ENCODE measurements at regions not wholly inside any gene's neighbourhood (a gene's known extent, or its start where the extent isn't known, plus 50 kb on each side); places are given as distances from the start of the nearest gene placed in this dataset.

- 0 out of 2 replicates have a peak, but pooled peaks have one; percentile 44 for TF ChIP-seq ZNF592 (IDR thresholded peaks at IDR 0.05)
- no peak for TF ChIP-seq CREB5 (CRISPR knock-in tag; IDR thresholded peaks at IDR 0.05)
- no peak for TF ChIP-seq POLR2AphosphoS2 (IDR thresholded peaks at IDR 0.05; ENCODE audit: low read length)
- no peak for TF ChIP-seq PHB2 (IDR thresholded peaks at IDR 0.05; ENCODE audit: low read depth)
- TF ChIP-seq BRCA1 (IDR thresholded peaks at IDR 0.05): no peak
- no peak for TF ChIP-seq BRCA1 (CRISPR knock-in tag; IDR thresholded peaks at IDR 0.05)
- no peak for TF ChIP-seq STAG1 (CRISPR knock-in tag; IDR thresholded peaks at IDR 0.05; ENCODE audit: borderline replicate concordance)
- no peak for TF ChIP-seq KAT7 (CRISPR knock-in tag; IDR thresholded peaks at IDR 0.05; ENCODE audit: borderline replicate concordance)
- no peak for TF ChIP-seq XRCC5 (IDR thresholded peaks at IDR 0.05; ENCODE audit: low read depth, low read length)
- no peak for TF ChIP-seq ZNF280A (IDR thresholded peaks at IDR 0.05; ENCODE audit: low read depth, partially characterized antibody)
- TF ChIP-seq ZNF589 (CRISPR knock-in tag; IDR thresholded peaks at IDR 0.05; ENCODE audit: low read depth): no peak
- TF ChIP-seq RAD51 (IDR thresholded peaks at IDR 0.05; ENCODE audit: borderline replicate concordance, low read depth): no peak
- no peak for TF ChIP-seq FOXO4 (CRISPR knock-in tag; IDR thresholded peaks at IDR 0.05)
- TF ChIP-seq MAFF (IDR thresholded peaks at IDR 0.05; ENCODE audit: low read length): no peak
- no peak for TF ChIP-seq SREBF1 (IDR thresholded peaks at IDR 0.05; ENCODE audit: borderline replicate concordance, low read depth, low read length)
- 0 out of 2 replicates have a peak, but pooled peaks have one; percentile 57 for TF ChIP-seq ERF (CRISPR knock-in tag; IDR thresholded peaks at IDR 0.05)
- TF ChIP-seq NR0B1 (IDR thresholded peaks at IDR 0.05; ENCODE audit: partially characterized antibody): no peak
- TF ChIP-seq CHD4 (IDR thresholded peaks at IDR 0.05; ENCODE audit: insufficient read depth, insufficient replicate concordance, low read depth, low read length, poor library complexity, severe bottlenecking): no peak
- no peak for TF ChIP-seq SMARCA5 (IDR thresholded peaks at IDR 0.05)
- TF ChIP-seq ZNF24 (IDR thresholded peaks at IDR 0.05): no peak
Observed at GRCh38 chr13:48161530-48162179, 66.8 kb upstream of the MED4 start (continued).
